Endodermal cell (in vitro differentiated cells): ENCODE measurements at regions not wholly inside any gene's neighbourhood (a gene's known extent, or its start where the extent isn't known, plus 50 kb on each side); places are given as distances from the start of the nearest gene placed in this dataset.

ENCODE experiments used
- DNase-seq: peaks from one replicate; pipeline ENCODE4 v3.0.0-alpha.2; 2017
- H3K27ac ChIP-seq: 2 replicates; pipeline ENCODE4 v1.5.1; 2013; ENCODE audit warnings: mild to moderate bottlenecking, low read depth, low read length, moderate library complexity
- H3K27me3 ChIP-seq: 2 replicates; pipeline ENCODE4 v1.6.1; 2013; ENCODE audit warnings: mild to moderate bottlenecking, low read length, moderate library complexity; ENCODE audit not compliant: insufficient read depth, control insufficient read depth, poor library complexity, severe bottlenecking
- H3K36me3 ChIP-seq: 2 replicates; pipeline ENCODE4 v1.7.0; 2013; ENCODE audit warnings: mild to moderate bottlenecking, low read length, moderate library complexity; ENCODE audit not compliant: control insufficient read depth, insufficient read depth
- H3K4me1 ChIP-seq: one replicate; pipeline ENCODE4 v1.7.0; 2013; ENCODE audit warnings: low read length; ENCODE audit not compliant: control insufficient read depth, insufficient read depth
- H3K4me3 ChIP-seq: 2 replicates; pipeline ENCODE4 v1.5.1; 2013; ENCODE audit warnings: mild to moderate bottlenecking, low read length, moderate library complexity
- H3K9ac ChIP-seq: 2 replicates; pipeline ENCODE4 v1.6.1; 2013; ENCODE audit warnings: mild to moderate bottlenecking, low read length, moderate library complexity; ENCODE audit not compliant: poor library complexity, severe bottlenecking; ENCODE audit errors: extremely low read depth
- H3K9me3 ChIP-seq: 2 replicates; pipeline ENCODE4 v1.6.1; 2013; ENCODE audit warnings: mild to moderate bottlenecking, low read length, moderate library complexity; ENCODE audit not compliant: control insufficient read depth
- H3K27ac Mint-ChIP-seq: 2 replicates; pipeline ENCODE4 v1.8.0; 2020; ENCODE audit warnings: mixed read lengths
- H3K27me3 Mint-ChIP-seq: 2 replicates; pipeline ENCODE4 v1.8.0; 2021; ENCODE audit warnings: mild to moderate bottlenecking, mixed read lengths; ENCODE audit not compliant: insufficient read depth
- H3K36me3 Mint-ChIP-seq: 2 replicates; pipeline ENCODE4 v1.8.0; 2020; ENCODE audit warnings: low read depth, mixed read lengths
- H3K4me1 Mint-ChIP-seq: 2 replicates; pipeline ENCODE4 v1.8.0; 2020; ENCODE audit warnings: mixed read lengths
- H3K4me3 Mint-ChIP-seq: 2 replicates; pipeline ENCODE4 v1.8.0; 2020; ENCODE audit warnings: mild to moderate bottlenecking, moderate library complexity, mixed read lengths
- H3K9me3 Mint-ChIP-seq: 2 replicates; pipeline ENCODE4 v1.8.0; 2020; ENCODE audit warnings: mild to moderate bottlenecking, mixed read lengths
- WGBS, 2 experiments: methylation state at CpG; one replicate each; pipeline versions ENCODE4 v1.1.5 to v1.1.7; 2013; ENCODE audit warnings: missing lambda C conversion rate in 2 of 2, mixed read lengths in 1 of 2; ENCODE audit not compliant: insufficient coverage in 1 of 2, insufficient read length in 1 of 2; 5-methylcytosine and 5-hydroxymethylcytosine counted together
- TF ChIP-seq, protein P1 (sequence below): fragments of 200-600 bp; sonication (generic); conservative IDR thresholded peaks from 2 replicates; pipeline ENCODE4 v1.5.0; 2021; ENCODE audit warnings: antibody characterized with exemption, mild to moderate bottlenecking

DNA sequence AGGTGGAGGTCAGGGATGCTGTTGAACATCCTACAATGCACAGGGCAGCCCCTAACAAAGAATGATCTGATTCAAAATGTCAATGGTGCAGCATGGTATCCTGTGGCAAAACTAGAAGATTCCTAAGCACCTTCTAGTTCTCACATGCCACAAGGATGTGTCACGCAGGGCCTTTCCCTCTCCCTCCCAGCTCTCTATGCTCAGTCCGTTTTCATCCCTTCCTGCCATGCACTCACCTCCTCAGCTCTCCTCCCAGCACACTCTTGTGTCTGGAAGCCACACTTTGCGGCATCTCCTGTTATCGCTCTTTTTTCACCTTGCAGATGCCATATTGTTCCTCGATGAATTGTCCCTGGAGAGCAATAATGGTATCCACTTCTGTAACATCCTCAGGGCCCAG, 263.4 kb downstream of the CDC5L start:
- Histone ChIP-seq H3K9ac (no peak overlapping the region), H3K4me1 (peaks cover 12% of the 10 kb centered on the region), H3K4me3 (no peak overlapping the region), H3K36me3 (no peaks in the 10 kb centered on the region), H3K27me3 (peaks cover 26% of the 10 kb centered on the region), H3K27ac (no peak overlapping the region), H3K9me3 (no peaks in the 10 kb centered on the region)
- DNase-seq: peak; percentile 56
- WGBS, 2 experiments: 88 to 94% methylated on average over 5 of the region's 5 CpGs
- Mint-ChIP-seq H3K27ac (no peak overlapping the region), H3K4me1 (peaks cover 22% of the 10 kb centered on the region), H3K9me3 (no peaks in the 10 kb centered on the region), H3K27me3 (peaks cover 73% of the 10 kb centered on the region), H3K36me3 (no peaks in the 10 kb centered on the region), H3K4me3 (no peak overlapping the region)
- TF ChIP-seq, protein P1, sequence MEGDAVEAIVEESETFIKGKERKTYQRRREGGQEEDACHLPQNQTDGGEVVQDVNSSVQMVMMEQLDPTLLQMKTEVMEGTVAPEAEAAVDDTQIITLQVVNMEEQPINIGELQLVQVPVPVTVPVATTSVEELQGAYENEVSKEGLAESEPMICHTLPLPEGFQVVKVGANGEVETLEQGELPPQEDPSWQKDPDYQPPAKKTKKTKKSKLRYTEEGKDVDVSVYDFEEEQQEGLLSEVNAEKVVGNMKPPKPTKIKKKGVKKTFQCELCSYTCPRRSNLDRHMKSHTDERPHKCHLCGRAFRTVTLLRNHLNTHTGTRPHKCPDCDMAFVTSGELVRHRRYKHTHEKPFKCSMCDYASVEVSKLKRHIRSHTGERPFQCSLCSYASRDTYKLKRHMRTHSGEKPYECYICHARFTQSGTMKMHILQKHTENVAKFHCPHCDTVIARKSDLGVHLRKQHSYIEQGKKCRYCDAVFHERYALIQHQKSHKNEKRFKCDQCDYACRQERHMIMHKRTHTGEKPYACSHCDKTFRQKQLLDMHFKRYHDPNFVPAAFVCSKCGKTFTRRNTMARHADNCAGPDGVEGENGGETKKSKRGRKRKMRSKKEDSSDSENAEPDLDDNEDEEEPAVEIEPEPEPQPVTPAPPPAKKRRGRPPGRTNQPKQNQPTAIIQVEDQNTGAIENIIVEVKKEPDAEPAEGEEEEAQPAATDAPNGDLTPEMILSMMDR: no peak

DNA sequence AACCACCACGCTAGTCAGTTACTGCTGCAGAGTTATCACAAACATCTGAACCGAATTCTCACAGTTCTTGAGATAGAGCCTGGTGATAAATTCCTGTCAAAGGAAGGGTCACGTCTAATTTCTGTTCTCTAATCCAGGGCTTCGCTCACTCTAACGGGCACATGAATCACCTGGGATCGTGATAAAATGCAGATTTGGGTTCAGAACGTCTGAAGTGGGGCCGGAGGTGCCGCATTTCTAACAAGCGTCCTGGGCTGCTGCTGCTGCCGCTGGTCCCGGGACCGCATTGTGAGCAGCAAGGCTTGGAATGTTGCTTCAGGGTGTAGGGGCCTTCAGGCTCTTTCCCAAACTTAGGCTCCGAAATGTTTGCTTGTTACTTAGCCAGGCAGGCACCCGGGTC, 264.1 kb downstream of the CDC5L start:
- H3K27ac ChIP-seq: no peak overlapping the region

DNA sequence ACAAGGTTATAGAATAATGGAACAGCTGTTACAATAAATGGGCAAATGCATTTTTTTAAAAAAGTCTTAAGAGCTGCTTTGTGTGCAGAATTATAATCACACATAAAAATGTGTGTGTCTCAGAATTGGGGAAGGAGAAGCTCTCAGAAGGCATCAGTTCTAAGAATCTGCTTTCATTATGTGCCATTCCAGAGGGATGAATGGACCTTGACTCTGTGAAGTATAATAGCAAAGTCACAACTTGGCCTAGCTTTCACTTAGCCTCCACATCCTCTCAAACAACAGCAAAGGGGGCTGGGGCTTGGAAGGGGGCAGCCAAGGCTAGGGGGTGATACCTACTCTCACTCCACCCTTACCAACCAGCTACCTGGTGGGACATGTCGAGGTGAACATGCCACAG, 265.0 kb downstream of the CDC5L start:
- Mint-ChIP-seq H3K27ac (no peak overlapping the region), H3K4me3 (no peak overlapping the region), H3K36me3 (no peaks in the 10 kb centered on the region), H3K9me3 (no peaks in the 10 kb centered on the region), H3K27me3 (peaks cover 82% of the 10 kb centered on the region), H3K4me1 (peaks cover 22% of the 10 kb centered on the region)
- WGBS, 2 experiments: 88% methylated on average over 1 of the region's 1 CpG; no CpG with 5 or more reads in 1 of the 2 experiments
- Histone ChIP-seq H3K27ac (no peak overlapping the region), H3K4me1 (peaks cover 13% of the 10 kb centered on the region), H3K9me3 (no peaks in the 10 kb centered on the region), H3K4me3 (no peak overlapping the region), H3K9ac (no peak overlapping the region), H3K27me3 (peaks cover 26% of the 10 kb centered on the region), H3K36me3 (no peaks in the 10 kb centered on the region)
- TF ChIP-seq, protein P1: no peak
- DNase-seq: no peak

More for the DNA sequence above, 264.1 kb downstream of the CDC5L start:
- Histone ChIP-seq H3K4me1 (peaks cover 13% of the 10 kb centered on the region), H3K27me3 (peaks cover 26% of the 10 kb centered on the region), H3K36me3 (no peaks in the 10 kb centered on the region), H3K4me3 (no peak overlapping the region), H3K9ac (peak overlapping the region; percentile 13), H3K9me3 (no peaks in the 10 kb centered on the region)
- Mint-ChIP-seq H3K27ac (peak overlapping the region; percentile 27), H3K4me1 (peaks cover 22% of the 10 kb centered on the region), H3K36me3 (no peaks in the 10 kb centered on the region), H3K4me3 (peak overlapping the region; percentile 8), H3K9me3 (no peaks in the 10 kb centered on the region), H3K27me3 (peaks cover 75% of the 10 kb centered on the region)
- WGBS, 2 experiments: 41 to 44% methylated on average over 8 to 15 of the region's 15 CpGs
- peak; percentile 84 for DNase-seq
- TF ChIP-seq, protein P1: no peak
